Stimulated activated CD4-positive, alpha-beta T cell treated with anti-CD3 and anti-CD28 coated beads, Interleukin-12 subunit alpha, Interleukin-12 subunit beta, amount 100 ng/mL, for 48 hours (primary cell): ENCODE measurements at regions not wholly inside any gene's neighbourhood (a gene's known extent, or its start where the extent isn't known, plus 50 kb on each side); places are given as distances from the start of the nearest gene placed in this dataset.

Experiments
- DNase-seq, 3 donors: peaks; one replicate each; pipeline ENCODE4 v3.0.0-alpha.2; 2020; ENCODE audit warnings: low read depth in 2 of 3, low spot score in 1 of 3

GRCh38 chr4:53651156-53651735 lies 60.0 kb upstream of the LNX1 start:
- no peak for DNase-seq

DNA sequence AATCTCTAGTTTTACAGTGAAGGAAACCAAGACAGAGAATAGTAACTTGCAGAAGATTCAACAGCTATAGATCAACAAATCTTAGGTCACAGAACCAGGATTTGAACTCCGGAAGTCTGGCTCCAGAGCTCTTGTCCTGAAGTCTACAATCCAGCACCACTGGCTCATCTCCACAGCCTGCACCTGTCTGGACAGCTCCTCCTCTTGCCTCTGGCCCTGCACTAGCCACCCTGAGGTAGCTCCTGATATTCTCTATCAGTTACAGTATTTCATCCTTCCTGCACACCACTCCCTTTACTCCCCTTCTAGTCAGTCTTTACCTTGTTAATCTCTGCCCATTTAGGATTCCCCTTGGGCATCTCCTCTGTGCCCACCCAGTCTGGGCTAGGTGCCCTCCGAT lies 58.1 kb upstream of the LNX1 start:
- no peak for DNase-seq

DNA sequence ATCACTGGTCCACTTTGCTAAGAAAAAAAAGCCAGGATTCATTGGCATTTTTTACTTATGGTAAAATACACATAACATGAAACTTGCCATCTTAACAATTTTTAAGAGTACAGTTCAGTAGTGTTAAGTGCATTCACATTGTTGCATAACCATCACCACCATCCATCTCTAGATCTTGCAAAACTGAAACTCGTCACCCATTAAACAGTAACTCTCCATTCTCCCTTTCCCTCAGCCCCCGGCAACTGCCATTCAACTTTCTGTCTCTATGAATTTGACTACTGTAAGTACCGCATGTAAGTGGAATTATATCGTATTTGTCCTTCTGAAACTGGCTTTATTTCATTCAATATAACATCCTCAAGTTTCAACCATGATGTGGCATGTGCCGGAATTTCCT lies 56.3 kb upstream of the LNX1 start:
- no peak for DNase-seq

GRCh38 chr4:53646795-53647194 lies 55.5 kb upstream of the LNX1 start:
- DNase-seq, result no peak

GRCh38 chr4:53645108-53645507 lies 53.8 kb upstream of the LNX1 start:
- no peak for DNase-seq

DNA sequence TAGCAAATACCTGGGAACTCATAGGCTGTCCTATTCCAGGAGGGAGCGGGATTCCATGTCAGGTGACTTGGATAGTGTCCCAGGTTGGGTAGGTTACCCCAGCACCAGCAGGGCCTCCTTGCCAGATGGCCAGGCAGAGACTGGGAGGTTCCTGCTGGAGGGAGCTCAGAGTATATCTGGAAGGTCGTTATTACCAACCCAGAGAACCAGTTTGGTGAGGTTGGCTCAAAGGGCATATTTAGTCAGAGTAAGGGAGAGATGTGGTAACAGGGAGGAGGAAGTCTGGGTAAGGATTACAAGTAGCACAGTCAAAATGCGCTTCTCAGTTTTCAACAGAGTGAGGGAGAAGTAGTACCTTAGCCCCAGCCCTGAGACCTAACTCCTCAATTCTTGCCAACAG lies 53.3 kb upstream of the LNX1 start:
- DNase-seq, result no peak
